ENCODE measurements at regions not wholly inside any gene's neighbourhood (a gene's known extent, or its start where the extent isn't known, plus 50 kb on each side); places are given as distances from the start of the nearest gene placed in this dataset.

GRCh38 chr12:5344131-5344530 is 87.8 kb upstream of the NTF3 start:
- no peak for DNase-seq
- Histone ChIP-seq H3K4me3 (ENCODE audit: low read length) (no peak overlapping the region), H3K27ac (ENCODE audit: low read length) (no peak overlapping the region), H3K27me3 (ENCODE audit: control insufficient read depth, insufficient read depth) (no peaks in the 10 kb centered on the region), H3K4me1 (ENCODE audit: control insufficient read depth, insufficient read depth, low read length) (no peaks in the 10 kb centered on the region), H3K9me3 (ENCODE audit: control insufficient read depth, low read length) (no peaks in the 10 kb centered on the region)
- intact Hi-C loops (cut with DNase I) = no loop called here
- WGBS = 86% methylated on average over 4 of the region's 4 CpGs
- ATAC-seq = no peak

- ATAC-seq (no peak), DNase-seq (no peak)
- Histone ChIP-seq H3K9me3 (ENCODE audit: control insufficient read depth, low read length) (no peaks in the 10 kb centered on the region), H3K27me3 (ENCODE audit: control insufficient read depth, insufficient read depth) (no peaks in the 10 kb centered on the region), H3K4me1 (ENCODE audit: control insufficient read depth, insufficient read depth, low read length) (no peaks in the 10 kb centered on the region), H3K4me3 (ENCODE audit: low read length) (no peak overlapping the region), H3K27ac (ENCODE audit: low read length) (no peak overlapping the region)
- intact Hi-C loops (cut with DNase I) = no loop called here
Measured at GRCh38 chr12:5345534-5345933, 86.4 kb upstream of the NTF3 start.

- 53% methylated on average over 3 of the region's 3 CpGs for WGBS
- no peak for DNase-seq
- Histone ChIP-seq H3K4me3 (ENCODE audit: low read length) (no peak overlapping the region), H3K4me1 (ENCODE audit: control insufficient read depth, insufficient read depth, low read length) (no peaks in the 10 kb centered on the region), H3K27me3 (ENCODE audit: control insufficient read depth, insufficient read depth) (no peaks in the 10 kb centered on the region), H3K9me3 (ENCODE audit: control insufficient read depth, low read length) (no peaks in the 10 kb centered on the region), H3K27ac (ENCODE audit: low read length) (no peak overlapping the region)
- ATAC-seq = no peak
- intact Hi-C loops (cut with DNase I) = no loop called here
Measured at GRCh38 chr12:5348057-5348456, 83.9 kb upstream of the NTF3 start.

DNA sequence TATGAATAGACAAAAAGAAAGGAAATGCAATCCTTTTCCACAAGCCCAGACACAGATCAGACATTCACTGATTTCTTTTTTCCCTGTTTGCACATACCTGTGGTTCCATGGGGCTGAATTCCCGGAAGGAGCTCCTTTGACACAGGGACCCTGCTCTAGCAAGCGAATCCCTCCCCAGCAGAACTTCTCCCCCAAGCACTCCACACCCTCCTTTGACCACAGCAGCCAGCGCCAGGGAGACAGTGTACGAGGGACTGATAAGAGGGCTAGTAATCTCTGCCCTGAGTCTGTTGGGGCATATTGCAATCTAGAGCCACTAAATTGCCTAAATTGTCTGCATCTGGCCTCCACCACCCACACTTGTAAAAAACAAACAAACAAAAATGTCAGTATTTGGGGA is 83.4 kb upstream of the NTF3 start:
- no peaks in the 10 kb centered on the region for H3K4me1 ChIP-seq (ENCODE audit: control insufficient read depth, insufficient read depth, low read length)
- DNase-seq = no peak
- H3K4me3 ChIP-seq (ENCODE audit: low read length) = no peak overlapping the region
- WGBS = 30% methylated on average over 4 of the region's 4 CpGs
- no peaks in the 10 kb centered on the region for H3K9me3 ChIP-seq (ENCODE audit: control insufficient read depth, low read length)
- no peak for ATAC-seq
- intact Hi-C loops (cut with DNase I) = no loop called here
- H3K27ac ChIP-seq (ENCODE audit: low read length) = no peak overlapping the region
- no peaks in the 10 kb centered on the region for H3K27me3 ChIP-seq (ENCODE audit: control insufficient read depth, insufficient read depth)

GRCh38 chr12:5364036-5364770 is 67.7 kb upstream of the NTF3 start:
- ATAC-seq = no peak
- Histone ChIP-seq H3K4me1 (ENCODE audit: control insufficient read depth, insufficient read depth, low read length) (no peaks in the 10 kb centered on the region), H3K4me3 (ENCODE audit: low read length) (no peak overlapping the region), H3K9me3 (ENCODE audit: control insufficient read depth, low read length) (no peaks in the 10 kb centered on the region), H3K27me3 (ENCODE audit: control insufficient read depth, insufficient read depth) (no peaks in the 10 kb centered on the region), H3K27ac (ENCODE audit: low read length) (no peak overlapping the region)
- DNase-seq = no peak
- intact Hi-C loops (cut with DNase I) = no loop called here
- WGBS = 82% methylated on average over 5 of the region's 5 CpGs

DNA sequence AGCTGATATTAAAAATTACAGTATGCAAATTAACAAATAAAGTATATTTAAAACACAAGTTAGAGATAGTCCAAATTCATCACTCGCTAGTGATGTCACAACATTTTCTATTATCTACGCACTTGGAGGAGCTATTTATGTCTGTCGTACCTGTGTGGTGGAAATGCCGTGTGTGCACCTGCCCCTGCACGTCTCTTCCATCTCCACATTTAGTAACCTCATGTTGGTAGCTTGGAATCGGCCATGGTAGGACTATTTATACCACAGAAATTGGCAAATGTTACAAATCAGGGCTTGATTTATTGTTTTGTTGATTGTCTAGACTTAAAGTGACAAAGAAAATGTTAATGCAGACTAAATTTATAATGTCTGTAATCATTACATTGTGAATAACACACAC is 62.6 kb upstream of the NTF3 start:
- intact Hi-C loops (cut with DNase I) = no loop called here
- no peak for ATAC-seq

GRCh38 chr12:5371631-5372030 is 60.3 kb upstream of the NTF3 start:
- ATAC-seq (no peak), DNase-seq (no peak)
- intact Hi-C loops (cut with DNase I) = no loop called here
- Histone ChIP-seq H3K27me3 (ENCODE audit: control insufficient read depth, insufficient read depth) (peaks cover 2% of the 10 kb centered on the region), H3K4me1 (ENCODE audit: control insufficient read depth, insufficient read depth, low read length) (no peaks in the 10 kb centered on the region), H3K27ac (ENCODE audit: low read length) (no peak overlapping the region), H3K9me3 (ENCODE audit: control insufficient read depth, low read length) (peaks cover 2% of the 10 kb centered on the region), H3K4me3 (ENCODE audit: low read length) (no peak overlapping the region)
- WGBS = 81% methylated on average over 3 of the region's 3 CpGs

More for the DNA sequence above, 62.6 kb upstream of the NTF3 start:
- H3K9me3 ChIP-seq (ENCODE audit: control insufficient read depth, low read length) = peaks cover 2% of the 10 kb centered on the region
- no peak for DNase-seq
- H3K27ac ChIP-seq (ENCODE audit: low read length) = no peak overlapping the region
- H3K4me1 ChIP-seq (ENCODE audit: control insufficient read depth, insufficient read depth, low read length) = no peaks in the 10 kb centered on the region
- whole genome bisulfite sequencing = 81% methylated on average over 6 of the region's 6 CpGs
- H3K4me3 ChIP-seq (ENCODE audit: low read length) = no peak overlapping the region
- H3K27me3 ChIP-seq (ENCODE audit: control insufficient read depth, insufficient read depth) = peaks cover 2% of the 10 kb centered on the region

DNA sequence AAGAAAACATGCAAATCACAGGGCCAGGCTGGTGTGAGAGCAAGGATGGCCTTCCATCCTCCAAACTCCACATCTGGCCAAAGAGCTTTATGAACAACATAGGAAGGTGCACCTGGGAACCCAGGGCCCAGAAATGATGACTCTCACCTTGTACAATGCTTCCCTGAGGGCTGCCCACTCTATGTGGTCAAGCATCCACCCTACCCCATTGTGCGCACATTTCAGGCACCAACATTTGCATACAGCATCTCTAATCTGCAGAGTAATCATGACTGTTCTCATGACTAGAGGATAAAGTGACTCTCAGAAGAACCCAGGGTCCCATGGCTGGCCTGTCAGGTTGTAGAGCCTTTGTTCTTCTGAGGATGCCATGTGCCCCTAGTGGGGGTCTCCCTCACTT is 57.2 kb upstream of the NTF3 start:
- Histone ChIP-seq H3K27ac (ENCODE audit: low read length) (no peak overlapping the region), H3K27me3 (ENCODE audit: control insufficient read depth, insufficient read depth) (peaks cover 2% of the 10 kb centered on the region), H3K4me3 (ENCODE audit: low read length) (no peak overlapping the region), H3K9me3 (ENCODE audit: control insufficient read depth, low read length) (peaks cover 2% of the 10 kb centered on the region), H3K4me1 (ENCODE audit: control insufficient read depth, insufficient read depth, low read length) (no peaks in the 10 kb centered on the region)
- ATAC-seq = no peak
- intact Hi-C loops (cut with DNase I) = no loop called here
- 98% methylated on average over 1 of the region's 1 CpG for WGBS
- no peak for DNase-seq

DNA sequence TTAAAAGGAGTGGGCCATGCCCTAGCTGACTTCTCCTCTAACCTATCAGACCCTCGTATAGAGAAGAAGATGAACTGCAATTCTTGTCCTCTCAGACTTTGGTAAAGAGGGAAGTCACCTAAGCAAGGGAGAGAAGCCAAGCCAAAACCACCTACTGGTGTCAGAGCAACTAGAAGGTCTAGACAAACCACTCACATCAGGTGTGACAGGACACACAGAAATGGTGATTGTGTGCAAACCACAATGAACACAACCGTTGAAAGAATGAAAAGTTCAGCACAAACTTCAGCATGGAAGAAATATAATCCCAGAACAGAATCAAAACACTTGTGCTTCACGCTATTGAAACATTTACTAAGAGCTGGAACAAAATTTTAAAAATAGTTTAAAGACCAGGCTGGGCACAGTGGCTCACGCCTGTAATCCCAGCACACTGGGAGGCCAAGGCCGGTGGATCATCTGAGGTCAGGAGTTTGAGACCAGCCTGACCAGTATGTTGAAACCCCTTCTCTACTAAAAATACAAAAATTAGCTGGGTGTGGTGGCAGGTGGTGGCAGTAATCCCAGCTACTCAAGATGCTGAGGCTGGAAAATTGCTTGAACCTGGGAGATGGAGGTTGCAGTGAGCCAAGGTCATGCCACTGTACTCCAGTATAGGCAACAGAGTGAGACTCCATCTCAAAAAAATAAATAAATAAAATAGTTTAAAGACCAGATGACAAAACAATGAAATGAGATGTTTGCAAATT is 56.2 kb upstream of the NTF3 start:
- no peaks in the 10 kb centered on the region for H3K9me3 ChIP-seq (ENCODE audit: control insufficient read depth, low read length)
- no peak overlapping the region for H3K4me3 ChIP-seq (ENCODE audit: low read length)
- DNase-seq (no peak), ATAC-seq (no peak)
- no peaks in the 10 kb centered on the region for H3K27me3 ChIP-seq (ENCODE audit: control insufficient read depth, insufficient read depth)
- WGBS = 75% methylated on average over 5 of the region's 5 CpGs
- H3K4me1 ChIP-seq (ENCODE audit: control insufficient read depth, insufficient read depth, low read length) = no peaks in the 10 kb centered on the region
- no peak overlapping the region for H3K27ac ChIP-seq (ENCODE audit: low read length)
- intact Hi-C loops (cut with DNase I) = no loop called here

- H3K9me3 ChIP-seq (ENCODE audit: control insufficient read depth, low read length) = no peaks in the 10 kb centered on the region
- no peaks in the 10 kb centered on the region for H3K27me3 ChIP-seq (ENCODE audit: control insufficient read depth, insufficient read depth)
- no peak overlapping the region for H3K4me3 ChIP-seq (ENCODE audit: low read length)
- H3K27ac ChIP-seq (ENCODE audit: low read length) = no peak overlapping the region
- ATAC-seq = no peak
- no peaks in the 10 kb centered on the region for H3K4me1 ChIP-seq (ENCODE audit: control insufficient read depth, insufficient read depth, low read length)
- DNase-seq = no peak
- 85% methylated on average over 5 of the region's 5 CpGs for WGBS
- intact Hi-C loops (cut with DNase I) = no loop called here
Measured at GRCh38 chr12:5376591-5377207, 55.2 kb upstream of the NTF3 start.

GRCh38 chr12:5377997-5378592 is 53.8 kb upstream of the NTF3 start:
- no peak overlapping the region for H3K27ac ChIP-seq (ENCODE audit: low read length)
- WGBS = 79% methylated on average over 12 of the region's 12 CpGs
- no peak overlapping the region for H3K4me3 ChIP-seq (ENCODE audit: low read length)
- H3K27me3 ChIP-seq (ENCODE audit: control insufficient read depth, insufficient read depth) = no peaks in the 10 kb centered on the region
- H3K9me3 ChIP-seq (ENCODE audit: control insufficient read depth, low read length) = no peaks in the 10 kb centered on the region
- intact Hi-C loops (cut with DNase I) = no loop called here
- H3K4me1 ChIP-seq (ENCODE audit: control insufficient read depth, insufficient read depth, low read length) = no peaks in the 10 kb centered on the region
- ATAC-seq (no peak), DNase-seq (no peak)
